ENCODE measurements at regions not wholly inside any gene's neighbourhood (a gene's known extent, or its start where the extent isn't known, plus 50 kb on each side); places are given as distances from the start of the nearest gene placed in this dataset.
"Not testable (repeated sequence)": the region's sequence is repeated elsewhere in the genome, so short reads cannot be mapped to it uniquely, and the experiment has no call there.

DNA sequence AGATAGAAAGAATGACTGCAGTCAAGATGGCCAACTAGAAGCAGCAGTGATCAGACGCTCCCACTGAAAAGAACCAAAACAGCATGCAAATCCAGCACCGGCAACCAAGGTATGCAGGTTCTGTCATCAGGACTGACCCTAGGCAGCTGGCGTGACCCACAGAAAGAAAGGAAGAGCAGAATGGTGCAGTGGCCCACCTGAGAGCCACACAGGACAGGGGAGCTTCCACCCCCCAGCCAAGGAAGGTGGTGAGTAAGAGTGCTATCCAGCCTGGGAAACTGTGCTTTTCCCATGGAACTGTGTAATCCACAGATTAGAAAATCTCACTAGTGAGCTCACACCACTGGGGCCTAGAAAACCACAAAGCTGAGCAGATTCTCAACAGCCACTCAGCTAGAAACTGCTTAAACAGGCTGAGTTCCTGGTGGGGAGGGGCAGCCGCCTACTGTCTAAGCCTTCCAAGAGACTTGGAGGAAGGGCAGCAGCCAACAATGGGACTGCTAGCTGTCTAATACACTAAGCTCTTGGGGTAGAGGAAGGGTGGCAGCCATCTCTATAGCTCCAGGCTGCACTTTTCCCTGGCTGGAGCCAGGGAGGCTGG, 127.9 kb downstream of the EVA1A start:
- DNase-seq, result no peak

DNA sequence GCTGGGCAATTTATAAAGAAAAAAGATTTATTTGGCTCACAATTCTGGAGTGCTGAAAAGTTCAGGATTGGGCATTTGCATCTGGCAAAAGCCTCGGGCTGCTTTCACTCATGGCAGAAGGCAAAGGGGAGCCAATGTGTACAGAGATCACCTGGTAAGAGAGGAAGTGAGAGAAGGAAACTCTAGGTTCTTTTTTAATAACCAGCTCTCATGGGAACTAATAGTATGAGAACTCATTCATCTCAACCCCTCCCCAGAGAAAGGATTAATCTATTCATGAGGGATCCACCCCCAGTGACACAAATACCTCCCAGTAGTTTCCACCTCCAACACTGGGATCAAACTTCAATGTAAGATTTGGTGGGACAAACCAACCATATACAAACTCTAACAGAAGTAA, 129.0 kb downstream of the EVA1A start:
- DNase-seq, result no peak

GRCh38 chr2:75431276-75431675, 129.5 kb downstream of the EVA1A start:
- no peak for DNase-seq

DNA sequence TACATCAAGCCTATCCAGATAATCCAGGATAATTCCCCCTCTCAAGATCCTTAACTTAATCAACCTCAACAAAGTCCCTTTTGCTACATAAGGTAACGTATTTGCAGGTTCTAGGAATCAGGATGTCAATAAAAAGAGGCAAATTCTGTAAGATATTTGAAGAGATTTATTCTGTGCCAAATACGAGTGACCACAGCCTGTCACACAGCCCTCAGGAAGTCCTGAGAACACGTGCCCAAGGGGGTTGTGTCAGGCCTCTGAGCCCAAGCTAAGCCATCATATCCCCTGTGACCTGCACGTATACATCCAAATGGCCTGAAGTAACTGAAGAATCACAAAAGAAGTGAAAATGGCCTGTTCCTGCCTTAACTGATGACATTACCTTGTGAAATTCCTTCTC, 130.3 kb downstream of the EVA1A start:
- not testable (repeated sequence) for DNase-seq

DNA sequence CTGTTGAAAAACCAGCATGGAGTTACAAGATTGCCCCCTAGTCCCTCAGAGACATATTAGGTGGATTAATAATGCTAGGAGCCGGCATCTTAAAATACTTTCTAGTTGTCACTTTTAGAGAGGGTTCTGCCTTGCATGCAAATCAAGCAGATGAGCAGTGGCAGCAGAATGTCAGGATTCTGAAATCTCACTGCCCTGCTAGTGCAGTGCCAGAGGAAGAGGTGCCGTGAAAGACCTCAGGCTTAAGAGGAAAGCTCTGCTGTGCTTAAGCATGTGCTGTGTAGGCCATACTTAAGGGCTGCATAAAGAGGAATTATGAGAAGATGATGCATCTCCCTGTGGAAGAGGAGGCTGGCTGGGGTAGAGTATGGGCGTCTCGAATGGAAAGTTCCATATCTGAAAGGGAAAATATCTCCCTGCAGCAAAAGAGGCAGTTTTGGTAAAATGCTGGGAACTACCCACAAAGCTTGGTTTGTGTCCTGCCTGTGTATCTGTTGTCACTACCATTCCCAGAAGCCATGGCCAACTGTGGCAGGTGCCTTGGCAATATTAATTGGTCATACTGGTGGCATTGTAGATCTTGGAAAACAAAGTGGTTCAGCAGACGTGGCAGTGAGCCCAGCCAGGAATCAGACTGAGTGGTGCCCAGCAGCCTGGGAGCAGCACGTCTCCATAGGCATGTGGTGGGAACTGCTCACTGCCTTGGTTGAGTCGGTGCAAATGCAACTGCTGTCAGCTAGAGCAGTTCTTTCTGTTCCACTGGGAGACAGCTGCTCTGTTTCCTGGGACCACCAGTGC, 131.9 kb downstream of the EVA1A start:
- peak; percentile 37 for DNase-seq

DNA sequence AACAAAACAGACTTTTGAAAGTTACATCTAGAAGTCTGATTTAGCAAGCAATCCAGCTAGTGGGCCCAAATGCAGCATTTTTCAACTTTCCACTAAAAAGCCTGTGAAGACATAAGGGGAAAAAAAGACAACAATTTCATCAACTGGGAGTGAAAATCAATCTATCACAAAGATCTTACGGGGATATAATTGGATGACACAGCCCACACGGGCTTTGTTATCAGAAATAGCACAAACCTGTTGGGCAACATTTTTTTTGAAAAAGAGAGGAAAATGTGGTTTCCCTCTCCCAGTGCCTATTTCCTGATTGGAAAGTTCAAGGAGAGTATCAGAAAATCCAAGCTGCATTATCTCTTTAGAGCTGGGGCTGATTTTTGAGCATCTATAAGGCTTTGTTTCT, 132.7 kb downstream of the EVA1A start:
- DNase-seq, result no peak

GRCh38 chr2:75424936-75425619, 135.7 kb downstream of the EVA1A start:
- peak; percentile 2 for DNase-seq

- peak; percentile 47 for DNase-seq
Measured at GRCh38 chr2:75421986-75422385, 138.8 kb downstream of the EVA1A start.

- no peak for DNase-seq
Measured at GRCh38 chr2:75416420-75417342, 144.1 kb downstream of the EVA1A start.

GRCh38 chr2:75415731-75416130, 145.0 kb downstream of the EVA1A start:
- DNase-seq, result no peak

DNA sequence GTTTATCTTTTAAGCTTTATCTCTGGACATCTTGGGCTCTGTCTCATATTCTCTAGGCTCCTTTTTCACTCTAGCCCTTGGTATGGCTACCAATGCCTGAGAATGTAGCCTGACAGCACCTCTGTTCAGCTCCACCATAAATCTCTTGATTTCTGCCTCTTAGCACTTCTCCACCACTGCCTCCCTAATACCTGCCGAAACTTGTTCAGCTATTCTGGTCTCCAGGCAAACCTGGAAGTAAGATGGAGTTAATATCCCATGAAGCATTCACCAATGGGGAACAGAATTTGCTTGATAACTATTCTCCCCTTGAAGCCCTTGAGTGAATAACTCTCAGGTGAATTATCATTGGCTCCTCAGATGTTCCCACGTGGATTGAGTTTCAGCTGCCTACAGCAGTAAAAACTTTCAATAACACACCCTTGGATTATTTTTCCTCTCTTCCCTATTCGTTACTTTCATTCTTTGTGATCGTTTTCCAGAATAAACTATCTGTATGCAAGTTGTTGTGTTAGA, 145.6 kb downstream of the EVA1A start:
- DNase-seq, result no peak

- DNase-seq, result no peak
Measured at GRCh38 chr2:75411574-75411973, 149.2 kb downstream of the EVA1A start.

DNA sequence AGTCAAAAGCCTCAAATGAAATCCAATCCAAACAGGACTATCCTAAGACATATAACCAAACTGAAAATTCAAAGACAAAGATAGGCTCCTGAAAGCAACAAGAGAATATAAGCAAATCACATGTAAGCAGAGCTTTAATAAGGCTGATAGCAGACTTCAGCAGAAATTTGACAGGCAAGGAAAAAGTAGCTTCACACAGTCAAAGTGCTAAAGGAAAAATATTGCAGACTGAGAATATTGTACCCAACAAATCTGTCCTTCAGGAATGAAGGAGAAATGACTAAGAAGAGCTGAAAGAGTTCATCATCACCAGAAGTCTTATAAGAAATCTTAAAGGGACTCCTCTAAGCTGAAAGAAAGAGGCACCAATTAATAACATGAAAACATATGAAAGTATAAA, 150.0 kb downstream of the EVA1A start:
- DNase-seq, result no peak

GRCh38 chr2:75408771-75409170, 152.0 kb downstream of the EVA1A start:
- DNase-seq, result no peak

- no peak for DNase-seq
Measured at GRCh38 chr2:75407038-75407530, 153.7 kb downstream of the EVA1A start.

- no peak for DNase-seq
Measured at GRCh38 chr2:75406131-75406581, 154.6 kb downstream of the EVA1A start.

- no peak for DNase-seq
Measured at GRCh38 chr2:75405000-75405399, 155.7 kb downstream of the EVA1A start.

DNA sequence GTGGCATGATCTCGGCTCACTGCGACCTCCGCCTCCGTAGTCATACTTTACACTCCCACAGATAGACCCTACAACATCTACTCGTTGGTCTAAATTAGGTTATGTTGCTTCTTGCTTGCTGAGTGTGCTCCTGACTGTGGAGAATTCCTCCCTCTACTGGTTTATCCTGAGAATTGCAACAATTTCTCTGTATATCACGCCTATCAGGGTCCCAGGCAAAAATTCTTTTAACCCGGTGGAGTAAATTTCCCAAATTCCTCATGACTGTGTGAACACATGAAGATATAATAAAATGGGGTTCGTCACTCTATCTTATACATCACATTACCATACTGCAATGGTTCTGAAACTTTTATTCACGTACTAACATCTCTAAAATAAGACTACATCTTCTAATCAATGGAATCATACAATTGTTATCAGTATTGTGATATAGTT, 156.7 kb downstream of the EVA1A start:
- peak; percentile 8 for DNase-seq

- no peak for DNase-seq
Measured at GRCh38 chr2:75396314-75396713, 164.4 kb downstream of the EVA1A start.

DNA sequence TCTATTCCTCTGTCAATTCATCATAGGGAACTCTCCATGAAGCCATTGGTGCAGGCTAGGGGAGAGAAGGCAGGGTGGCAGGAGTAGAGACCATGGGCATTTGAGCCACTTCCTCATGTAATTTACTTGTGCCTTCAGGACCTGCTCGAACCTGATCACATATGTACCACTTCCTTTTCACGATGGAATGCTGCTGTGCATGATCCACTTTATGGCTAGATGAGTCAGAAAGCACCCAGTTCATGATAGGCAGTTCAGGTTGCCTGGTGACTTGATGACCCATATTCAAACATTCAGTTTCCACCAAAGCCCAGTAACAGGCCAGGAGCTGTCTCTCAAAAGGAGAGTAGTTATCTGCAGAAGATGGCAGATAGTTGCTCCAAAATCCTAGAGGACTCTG, 166.0 kb downstream of the EVA1A start:
- not testable (repeated sequence) for DNase-seq

DNA sequence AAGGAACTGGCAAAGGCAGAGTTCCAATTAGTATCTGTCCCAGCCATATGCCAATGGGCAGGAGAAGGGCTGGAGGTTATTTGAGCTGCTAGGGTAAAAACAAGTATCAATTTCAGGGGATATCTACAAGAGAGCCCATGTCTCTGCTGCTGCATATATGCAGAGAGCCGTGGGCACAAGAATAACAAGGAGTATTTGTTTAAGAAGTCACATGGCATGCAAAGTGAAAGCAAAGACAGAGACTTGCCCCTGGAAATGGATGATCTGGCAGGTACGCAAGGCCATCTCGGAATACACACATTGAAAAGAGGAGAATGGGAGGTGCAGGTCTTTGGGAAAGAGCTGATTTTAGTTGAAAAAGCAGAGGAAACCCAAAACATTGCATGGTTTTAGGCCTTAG, 170.6 kb downstream of the EVA1A start:
- no peak for DNase-seq

DNA sequence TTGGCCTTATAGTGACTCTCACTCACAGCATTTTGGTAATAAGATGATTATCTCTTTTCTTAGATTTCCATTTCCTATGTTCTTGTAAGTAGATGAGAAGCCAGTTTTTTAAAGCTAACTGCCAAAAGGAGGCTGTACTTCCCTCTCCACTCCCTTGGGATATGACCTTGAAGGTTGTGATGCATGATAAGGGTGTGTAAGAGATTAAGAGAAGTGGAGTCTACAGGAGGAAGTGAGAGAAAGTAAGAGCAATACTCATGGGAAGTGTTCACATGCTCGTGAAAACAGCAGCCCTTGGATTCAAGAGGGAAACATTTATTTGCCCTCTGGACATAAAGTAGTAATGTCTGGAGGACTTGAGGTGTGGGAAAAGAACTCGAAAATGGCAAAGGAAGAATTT, 171.5 kb downstream of the EVA1A start:
- no peak for DNase-seq

Measured in NCI-H446 treated with DMSO at 0.1 percent for 48 hours (cell line).